DOHH2 (cell line): ENCODE measurements at regions not wholly inside any gene's neighbourhood (a gene's known extent, or its start where the extent isn't known, plus 50 kb on each side); places are given as distances from the start of the nearest gene placed in this dataset.

Experiments used
- H3F3A ChIP-seq: fragments of 200-600 bp; sonication (generic), shearing (Covaris generic); 2 replicates; pipeline ENCODE4 v1.6.0; 2016; ENCODE audit warnings: antibody characterized with exemption, mild to moderate bottlenecking; ENCODE audit not compliant: control insufficient read depth, insufficient read depth
- H3K27ac ChIP-seq: fragments of 200-600 bp; sonication (generic); 2 replicates; pipeline ENCODE4 v1.5.1; 2014; ENCODE audit warnings: low read depth, mild to moderate bottlenecking, low read length, moderate library complexity
- H3K27me3 ChIP-seq: fragments of 200-600 bp; sonication (generic); 2 replicates; pipeline ENCODE4 v1.6.1; 2014; ENCODE audit warnings: mild to moderate bottlenecking, low read length, mixed read lengths; ENCODE audit not compliant: control insufficient read depth
- H3K36me3 ChIP-seq: fragments of 200-600 bp; sonication (generic); 2 replicates; pipeline ENCODE4 v1.6.1; 2014; ENCODE audit warnings: mild to moderate bottlenecking, low read length, moderate library complexity, mixed read lengths; ENCODE audit not compliant: control insufficient read depth
- H3K4me1 ChIP-seq: fragments of 200-600 bp; sonication (generic); 2 replicates; pipeline ENCODE4 v1.6.1; 2014; ENCODE audit warnings: mild to moderate bottlenecking, low read length, mixed read lengths; ENCODE audit not compliant: control insufficient read depth
- H3K4me2 ChIP-seq: fragments of 200-600 bp; sonication (generic); 2 replicates; pipeline ENCODE4 v1.6.0; 2014; ENCODE audit warnings: mild to moderate bottlenecking, low read length, moderate library complexity
- H3K4me3 ChIP-seq: fragments of 200-600 bp; sonication (generic); 2 replicates; pipeline ENCODE4 v1.5.1; 2014; ENCODE audit warnings: mild to moderate bottlenecking, low read length, mixed read lengths
- H3K79me2 ChIP-seq: fragments of 200-600 bp; sonication (generic); 2 replicates; pipeline ENCODE4 v1.6.1; 2014; ENCODE audit warnings: mild to moderate bottlenecking, low read length, mixed read lengths; ENCODE audit not compliant: control insufficient read depth
- H3K9me2 ChIP-seq: fragments of 200-600 bp; sonication (generic); replicated peaks from 2 replicates; pipeline ENCODE4 v1.6.1; 2014; ENCODE audit warnings: mild to moderate bottlenecking, low read length, mixed read lengths; ENCODE audit not compliant: control insufficient read depth
- H3K9me3 ChIP-seq: fragments of 200-600 bp; sonication (generic); 2 replicates; pipeline ENCODE4 v1.6.1; 2014; ENCODE audit warnings: antibody characterized with exemption, low read length, mixed read lengths; ENCODE audit not compliant: control insufficient read depth, insufficient read depth
- H4K20me1 ChIP-seq: fragments of 200-600 bp; sonication (generic); 2 replicates; pipeline ENCODE4 v1.6.0; 2014; ENCODE audit warnings: low read depth, mild to moderate bottlenecking, antibody characterized with exemption, low read length, moderate library complexity; ENCODE audit not compliant: control insufficient read depth, insufficient read depth
- EZH2phosphoT487 ChIP-seq: fragments of 200-600 bp; sonication (generic); IDR thresholded peaks from 2 replicates; pipeline ENCODE4 v1.6.1; 2017; ENCODE audit warnings: borderline replicate concordance, mild to moderate bottlenecking, antibody characterized with exemption, low read length, moderate library complexity, mixed read lengths
- TF ChIP-seq, protein P1 (sequence below): fragments of 200-600 bp; sonication (generic); IDR thresholded peaks from one replicate; pipeline ENCODE4 v1.5.1; 2014; ENCODE audit warnings: antibody characterized with exemption, mild to moderate bottlenecking, low read depth, low read length; ENCODE audit not compliant: poor library complexity, severe bottlenecking

DNA sequence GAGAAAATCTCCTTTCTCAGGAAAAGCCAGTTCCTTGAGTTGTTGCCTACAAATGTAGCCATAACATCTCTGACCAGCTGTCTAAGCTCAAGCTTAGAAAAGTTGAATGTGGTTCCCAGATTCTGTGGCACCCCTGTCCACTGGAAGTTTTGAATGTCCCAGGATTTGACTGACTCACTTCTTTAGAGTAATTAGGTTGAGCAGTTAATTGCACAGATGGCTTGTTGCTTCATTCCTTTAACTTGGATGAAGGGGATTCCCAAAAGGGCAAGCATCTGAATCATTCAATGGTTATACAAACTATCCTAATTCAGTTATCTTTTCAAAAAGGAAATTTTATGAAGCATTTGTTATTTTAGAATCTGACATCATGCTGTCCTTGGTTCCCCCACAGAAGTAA is 374.7 kb downstream of the LNPK start:
- no peaks in the 10 kb centered on the region for H3K9me2 ChIP-seq
- H3K27me3 ChIP-seq, result no peaks in the 10 kb centered on the region
- no peak overlapping the region for H3K27ac ChIP-seq
- H3K9me3 ChIP-seq, result no peaks in the 10 kb centered on the region
- H3F3A ChIP-seq, result no peaks in the 10 kb centered on the region
- H4K20me1 ChIP-seq, result no peaks in the 10 kb centered on the region
- H3K4me1 ChIP-seq, result no peaks in the 10 kb centered on the region
- no peak overlapping the region for H3K4me2 ChIP-seq
- no peaks in the 10 kb centered on the region for H3K36me3 ChIP-seq
- TF ChIP-seq EZH2phosphoT487, result no peak
- TF ChIP-seq, protein P1, sequence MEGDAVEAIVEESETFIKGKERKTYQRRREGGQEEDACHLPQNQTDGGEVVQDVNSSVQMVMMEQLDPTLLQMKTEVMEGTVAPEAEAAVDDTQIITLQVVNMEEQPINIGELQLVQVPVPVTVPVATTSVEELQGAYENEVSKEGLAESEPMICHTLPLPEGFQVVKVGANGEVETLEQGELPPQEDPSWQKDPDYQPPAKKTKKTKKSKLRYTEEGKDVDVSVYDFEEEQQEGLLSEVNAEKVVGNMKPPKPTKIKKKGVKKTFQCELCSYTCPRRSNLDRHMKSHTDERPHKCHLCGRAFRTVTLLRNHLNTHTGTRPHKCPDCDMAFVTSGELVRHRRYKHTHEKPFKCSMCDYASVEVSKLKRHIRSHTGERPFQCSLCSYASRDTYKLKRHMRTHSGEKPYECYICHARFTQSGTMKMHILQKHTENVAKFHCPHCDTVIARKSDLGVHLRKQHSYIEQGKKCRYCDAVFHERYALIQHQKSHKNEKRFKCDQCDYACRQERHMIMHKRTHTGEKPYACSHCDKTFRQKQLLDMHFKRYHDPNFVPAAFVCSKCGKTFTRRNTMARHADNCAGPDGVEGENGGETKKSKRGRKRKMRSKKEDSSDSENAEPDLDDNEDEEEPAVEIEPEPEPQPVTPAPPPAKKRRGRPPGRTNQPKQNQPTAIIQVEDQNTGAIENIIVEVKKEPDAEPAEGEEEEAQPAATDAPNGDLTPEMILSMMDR, result no peak
- no peaks in the 10 kb centered on the region for H3K79me2 ChIP-seq
- no peak overlapping the region for H3K4me3 ChIP-seq

DNA sequence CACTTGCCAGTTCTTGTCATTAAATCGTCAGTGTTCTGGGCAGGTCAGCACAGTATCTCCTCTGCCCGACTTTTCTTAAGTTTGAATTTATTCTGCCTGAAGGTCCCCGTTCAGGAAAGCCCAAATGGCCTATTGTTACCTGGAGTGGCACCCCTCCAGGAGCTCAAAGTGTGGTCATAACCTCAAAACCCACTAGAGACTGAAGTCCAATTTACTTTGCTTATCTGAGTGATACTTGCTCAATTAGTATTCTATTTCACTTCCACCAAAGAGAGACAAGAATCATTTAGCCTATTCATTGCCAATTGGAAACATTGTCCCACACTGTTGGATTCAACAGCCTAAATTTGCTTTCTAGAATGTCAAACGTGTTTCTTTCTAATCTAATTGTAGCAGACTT is 375.3 kb downstream of the LNPK start:
- H3K27ac ChIP-seq, result no peak overlapping the region
- no peaks in the 10 kb centered on the region for H3K79me2 ChIP-seq
- H3K4me3 ChIP-seq, result no peak overlapping the region
- H3K9me2 ChIP-seq, result no peaks in the 10 kb centered on the region
- no peaks in the 10 kb centered on the region for H3K9me3 ChIP-seq
- H4K20me1 ChIP-seq, result no peaks in the 10 kb centered on the region
- H3K4me2 ChIP-seq, result no peak overlapping the region
- H3K4me1 ChIP-seq, result no peaks in the 10 kb centered on the region
- H3K36me3 ChIP-seq, result no peaks in the 10 kb centered on the region
- TF ChIP-seq, protein P1, result no peak
- no peak for TF ChIP-seq EZH2phosphoT487
- H3K27me3 ChIP-seq, result no peaks in the 10 kb centered on the region
- no peaks in the 10 kb centered on the region for H3F3A ChIP-seq

DNA sequence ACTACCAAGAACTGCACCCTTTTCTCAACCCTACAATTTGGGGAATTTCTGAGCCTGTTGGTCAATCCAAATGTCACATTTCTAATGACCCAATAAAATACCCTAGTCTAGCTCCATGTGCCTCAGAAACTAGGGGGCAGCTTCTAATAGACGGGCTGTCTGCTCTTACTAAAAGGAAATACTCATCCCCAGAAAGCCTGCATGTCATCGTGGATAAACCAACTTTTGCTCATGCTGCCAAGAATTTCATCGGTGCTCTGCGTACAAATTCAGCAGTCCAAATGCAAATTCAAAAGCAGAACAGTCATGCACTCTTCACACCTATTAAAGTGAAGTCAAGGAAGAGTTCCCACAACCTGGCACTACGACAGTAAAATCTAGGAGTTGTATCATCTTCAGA is 377.3 kb downstream of the LNPK start:
- H3K79me2 ChIP-seq, result no peaks in the 10 kb centered on the region
- no peaks in the 10 kb centered on the region for H4K20me1 ChIP-seq
- no peaks in the 10 kb centered on the region for H3K27me3 ChIP-seq
- no peaks in the 10 kb centered on the region for H3K4me1 ChIP-seq
- no peaks in the 10 kb centered on the region for H3F3A ChIP-seq
- H3K36me3 ChIP-seq, result no peaks in the 10 kb centered on the region
- H3K4me3 ChIP-seq, result no peak overlapping the region
- no peak overlapping the region for H3K4me2 ChIP-seq
- H3K9me3 ChIP-seq, result no peaks in the 10 kb centered on the region
- no peak for TF ChIP-seq EZH2phosphoT487
- TF ChIP-seq, protein P1, result no peak
- no peaks in the 10 kb centered on the region for H3K9me2 ChIP-seq
- no peak overlapping the region for H3K27ac ChIP-seq
